H9 (cell line): ENCODE measurements at regions not wholly inside any gene's neighbourhood (a gene's known extent, or its start where the extent isn't known, plus 50 kb on each side); places are given as distances from the start of the nearest gene placed in this dataset.

Source experiments
- DNase-seq: peaks from one replicate; pipeline ENCODE4 v3.0.0-alpha.2; 2017
- H2AFZ ChIP-seq: one replicate; pipeline ENCODE4 v1.6.1; 2013; ENCODE audit warnings: mild to moderate bottlenecking, low read length, control low read depth, moderate library complexity
- H2AK5ac ChIP-seq: 2 replicates; pipeline ENCODE4 v1.6.1; 2013; ENCODE audit warnings: low read length, control low read depth, mixed read lengths; ENCODE audit not compliant: insufficient read length
- H2BK120ac ChIP-seq: one replicate; pipeline ENCODE4 v1.6.1; 2013; ENCODE audit warnings: low read depth, mild to moderate bottlenecking, low read length, control low read depth, inconsistent platforms; ENCODE audit not compliant: poor library complexity, severe bottlenecking
- H2BK12ac ChIP-seq: 2 replicates; pipeline ENCODE4 v1.6.1; 2013; ENCODE audit warnings: low read length, control low read depth, mixed read lengths, low read depth; ENCODE audit not compliant: insufficient read length
- H2BK15ac ChIP-seq: 2 replicates; pipeline ENCODE4 v1.6.1; 2013; ENCODE audit warnings: low read depth, low read length, control low read depth
- H2BK20ac ChIP-seq: one replicate; pipeline ENCODE4 v1.6.1; 2013; ENCODE audit warnings: low read depth, mild to moderate bottlenecking, low read length, control low read depth, inconsistent platforms; ENCODE audit not compliant: poor library complexity, severe bottlenecking
- H2BK5ac ChIP-seq: 2 replicates; pipeline ENCODE4 v1.6.1; 2013; ENCODE audit warnings: low read length, control low read depth, mixed read lengths; ENCODE audit not compliant: insufficient read length
- H3K14ac ChIP-seq: 2 replicates; pipeline ENCODE4 v1.6.1; 2013; ENCODE audit warnings: low read length, control low read depth; ENCODE audit not compliant: insufficient read depth
- H3K18ac ChIP-seq: 2 replicates; pipeline ENCODE4 v1.6.1; 2013; ENCODE audit warnings: low read depth, mild to moderate bottlenecking, mixed read lengths, low read length, control low read depth; ENCODE audit not compliant: insufficient read length
- H3K23ac ChIP-seq: 2 replicates; pipeline ENCODE4 v1.6.1; 2013; ENCODE audit warnings: low read length, control low read depth, mixed read lengths, low read depth; ENCODE audit not compliant: insufficient read length
- H3K23me2 ChIP-seq: 2 replicates; pipeline ENCODE4 v1.6.1; 2013; ENCODE audit warnings: low read depth, mild to moderate bottlenecking, mixed read lengths, low read length, control low read depth; ENCODE audit not compliant: insufficient read length, poor library complexity, severe bottlenecking
- H3K27ac ChIP-seq: 2 replicates; pipeline ENCODE4 v1.5.1; 2013; ENCODE audit warnings: low read length, control low read depth, mixed read lengths, low read depth; ENCODE audit not compliant: insufficient read length
- H3K27me3 ChIP-seq: 2 replicates; pipeline ENCODE4 v1.6.1; 2013; ENCODE audit warnings: low read length, control low read depth, inconsistent platforms; ENCODE audit not compliant: insufficient read depth
- H3K4ac ChIP-seq: 2 replicates; pipeline ENCODE4 v1.6.1; 2013; ENCODE audit warnings: low read depth, mild to moderate bottlenecking, control low read depth, inconsistent platforms, low read length, moderate library complexity
- H3K4me1 ChIP-seq: 2 replicates; pipeline ENCODE4 v1.6.1; 2013; ENCODE audit warnings: low read length, control low read depth, inconsistent platforms; ENCODE audit not compliant: insufficient read depth
- H3K4me2 ChIP-seq: 2 replicates; pipeline ENCODE4 v1.6.1; 2013; ENCODE audit warnings: low read length, control low read depth, mixed read lengths; ENCODE audit not compliant: insufficient read length, insufficient read depth
- H3K56ac ChIP-seq: 2 replicates; pipeline ENCODE4 v1.6.1; 2013; ENCODE audit warnings: low read depth, mild to moderate bottlenecking, mixed read lengths, low read length, control low read depth; ENCODE audit not compliant: insufficient read length
- H3K79me1 ChIP-seq: 2 replicates; pipeline ENCODE4 v1.6.1; 2013; ENCODE audit warnings: low read depth, mild to moderate bottlenecking, moderate library complexity, low read length, control low read depth, inconsistent platforms; ENCODE audit not compliant: insufficient read depth, poor library complexity, severe bottlenecking
- H3K79me2 ChIP-seq: 2 replicates; pipeline ENCODE4 v1.6.1; 2013; ENCODE audit warnings: low read length, control low read depth, inconsistent platforms; ENCODE audit not compliant: insufficient read depth
- H3K9ac ChIP-seq: 2 replicates; pipeline ENCODE4 v1.6.1; 2013; ENCODE audit warnings: low read length, control low read depth, mixed read lengths; ENCODE audit not compliant: insufficient read length; ENCODE audit errors: extremely low read depth
- H3K9me3 ChIP-seq: one replicate; pipeline ENCODE4 v1.6.1; 2013; ENCODE audit warnings: low read depth, low read length, inconsistent platforms; ENCODE audit not compliant: control insufficient read depth
- H3T11ph ChIP-seq: one replicate; pipeline ENCODE4 v1.6.1; 2013; ENCODE audit warnings: mild to moderate bottlenecking, low read length, control low read depth, inconsistent platforms
- H4K20me1 ChIP-seq: one replicate; pipeline ENCODE4 v1.6.1; 2013; ENCODE audit not compliant: control insufficient read depth, insufficient read length, insufficient read depth
- H4K5ac ChIP-seq: 2 replicates; pipeline ENCODE4 v1.6.1; 2013; ENCODE audit warnings: low read depth, mild to moderate bottlenecking, mixed read lengths, low read length, control low read depth; ENCODE audit not compliant: insufficient read length
- H4K8ac ChIP-seq: replicated peaks from 2 replicates; pipeline ENCODE4 v1.6.1; 2013; ENCODE audit warnings: low read length, control low read depth, mixed read lengths, low read depth; ENCODE audit not compliant: insufficient read length
- H4K91ac ChIP-seq: 2 replicates; pipeline ENCODE4 v1.6.1; 2013; ENCODE audit warnings: low read depth, mild to moderate bottlenecking, moderate library complexity, mixed read lengths, low read length, control low read depth; ENCODE audit not compliant: insufficient read length
- H3K27ac Mint-ChIP-seq, 3 experiments: 2 replicates in 2 of 3; 3 replicates in 1 of 3; pipeline ENCODE4 v1.8.0; 2020 to 2021; ENCODE audit warnings: mixed read lengths in 3 of 3, mild to moderate bottlenecking in 1 of 3, moderate library complexity in 1 of 3
- H3K27me3 Mint-ChIP-seq: 2 replicates; pipeline ENCODE4 v1.8.0; 2021; ENCODE audit warnings: low read depth, mild to moderate bottlenecking, moderate library complexity, mixed read lengths
- H3K36me3 Mint-ChIP-seq, 3 experiments: 2 replicates in 2 of 3; 3 replicates in 1 of 3; pipeline ENCODE4 v1.8.0; 2020 to 2021; ENCODE audit warnings: low read depth in 3 of 3, mixed read lengths in 3 of 3; ENCODE audit not compliant: insufficient read depth in 1 of 3
- H3K4me1 Mint-ChIP-seq, 2 experiments: 2 replicates each; pipeline ENCODE4 v1.8.0; 2020; ENCODE audit warnings: mixed read lengths in 2 of 2
- H3K4me3 Mint-ChIP-seq, 2 experiments: 2 replicates in 1 of 2; 3 replicates in 1 of 2; pipeline ENCODE4 v1.8.0; 2020 to 2021; ENCODE audit warnings: mild to moderate bottlenecking in 2 of 2, mixed read lengths in 2 of 2, moderate library complexity in 1 of 2
- H3K9me3 Mint-ChIP-seq, 2 experiments: 2 replicates in 1 of 2; 3 replicates in 1 of 2; pipeline ENCODE4 v1.8.0; 2020; ENCODE audit warnings: mild to moderate bottlenecking in 2 of 2, mixed read lengths in 2 of 2, moderate library complexity in 1 of 2
- WGBS: extraction: QIAGEN DNeasy Blood & Tissue Kit; methylation state at CpG from one replicate; pipeline ENCODE4 v1.1.7; 2013; ENCODE audit warnings: missing lambda C conversion rate, low lambda C conversion rate, mixed read lengths; ENCODE audit not compliant: insufficient read length; ENCODE audit errors: extremely low coverage; 5-methylcytosine and 5-hydroxymethylcytosine counted together
- TF ChIP-seq, protein P1 (sequence below): fragments of 200-600 bp; sonication (generic); conservative IDR thresholded peaks from 3 replicates; pipeline ENCODE4 v1.8.0; 2021; ENCODE audit warnings: antibody characterized with exemption, mild to moderate bottlenecking

- H3K23ac ChIP-seq: no peak overlapping the region
- DNase-seq: peak; percentile 76
- Mint-ChIP-seq H3K9me3 (peaks cover 0 to 3% of the 10 kb centered on the region in 2 experiments; a peak in 3 of 5 replicates), H3K4me3 (no peak overlapping the region), H3K27ac (0 out of 7 replicates have a peak overlapping the region, but pooled peaks of 1 of the 3 experiments have one; percentile 1), H3K36me3 (peaks cover 0 to 15% (median 6%) of the 10 kb centered on the region in 3 experiments; a peak in 5 of 7 replicates), H3K4me1 (peaks cover 12 to 17% of the 10 kb centered on the region in 2 experiments), H3K27me3 (no peaks in the 10 kb centered on the region)
- H4K20me1 ChIP-seq: no peaks in the 10 kb centered on the region
- H3K79me1 ChIP-seq: no peaks in the 10 kb centered on the region
- H3K9me3 ChIP-seq: no peaks in the 10 kb centered on the region
- H2BK20ac ChIP-seq: no peak overlapping the region
- no peak overlapping the region for H3K9ac ChIP-seq
- H3K18ac ChIP-seq: no peak overlapping the region
- H3K27ac ChIP-seq: no peak overlapping the region
- no peak overlapping the region for H2AFZ ChIP-seq
- no peak overlapping the region for H4K91ac ChIP-seq
- H3K4me1 ChIP-seq: no peaks in the 10 kb centered on the region
- H3K4me2 ChIP-seq: no peak overlapping the region
- H2BK120ac ChIP-seq: no peak overlapping the region
- no peak overlapping the region for H4K8ac ChIP-seq
- H2AK5ac ChIP-seq: no peak overlapping the region
- no peaks in the 10 kb centered on the region for H3K79me2 ChIP-seq
- H2BK12ac ChIP-seq: no peak overlapping the region
- H3K14ac ChIP-seq: no peak overlapping the region
- H3K23me2 ChIP-seq: no peaks in the 10 kb centered on the region
- no peak overlapping the region for H4K5ac ChIP-seq
- no peak overlapping the region for H3K4ac ChIP-seq
- H3K56ac ChIP-seq: no peak overlapping the region
- H2BK15ac ChIP-seq: no peak overlapping the region
- TF ChIP-seq, protein P1, sequence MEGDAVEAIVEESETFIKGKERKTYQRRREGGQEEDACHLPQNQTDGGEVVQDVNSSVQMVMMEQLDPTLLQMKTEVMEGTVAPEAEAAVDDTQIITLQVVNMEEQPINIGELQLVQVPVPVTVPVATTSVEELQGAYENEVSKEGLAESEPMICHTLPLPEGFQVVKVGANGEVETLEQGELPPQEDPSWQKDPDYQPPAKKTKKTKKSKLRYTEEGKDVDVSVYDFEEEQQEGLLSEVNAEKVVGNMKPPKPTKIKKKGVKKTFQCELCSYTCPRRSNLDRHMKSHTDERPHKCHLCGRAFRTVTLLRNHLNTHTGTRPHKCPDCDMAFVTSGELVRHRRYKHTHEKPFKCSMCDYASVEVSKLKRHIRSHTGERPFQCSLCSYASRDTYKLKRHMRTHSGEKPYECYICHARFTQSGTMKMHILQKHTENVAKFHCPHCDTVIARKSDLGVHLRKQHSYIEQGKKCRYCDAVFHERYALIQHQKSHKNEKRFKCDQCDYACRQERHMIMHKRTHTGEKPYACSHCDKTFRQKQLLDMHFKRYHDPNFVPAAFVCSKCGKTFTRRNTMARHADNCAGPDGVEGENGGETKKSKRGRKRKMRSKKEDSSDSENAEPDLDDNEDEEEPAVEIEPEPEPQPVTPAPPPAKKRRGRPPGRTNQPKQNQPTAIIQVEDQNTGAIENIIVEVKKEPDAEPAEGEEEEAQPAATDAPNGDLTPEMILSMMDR: no peak
- no peaks in the 10 kb centered on the region for H3K27me3 ChIP-seq
- H3T11ph ChIP-seq: no peak overlapping the region
- H2BK5ac ChIP-seq: no peak overlapping the region
- no CpG with 5 or more reads among the region's 5 CpGs for WGBS
Measured at GRCh38 chr2:5250482-5250881, 441.7 kb upstream of the SOX11 start.
